Natural killer cell (primary cell): ENCODE measurements at regions not wholly inside any gene's neighbourhood (a gene's known extent, or its start where the extent isn't known, plus 50 kb on each side); places are given as distances from the start of the nearest gene placed in this dataset.

Experiments used
- ATAC-seq, 3 donors: fragments of 150-1000 bp in 2 of 3; fragments of 200-7000 bp in 1 of 3; cut with Tn5 transposase; 1 replicate in 1 of 3; 2 replicates in 2 of 3; pipeline ENCODE4 v1.10.0; 2021; ENCODE audit warnings: mild to moderate bottlenecking in 2 of 3, moderate library complexity in 2 of 3
- DNase-seq, 2 donors: peaks; one replicate each; pipeline versions ENCODE4 v3.0.0 to v3.0.0-alpha.2; 2013 to 2021; ENCODE audit warnings: mixed read lengths in 1 of 2
- H3K27ac ChIP-seq: one replicate; pipeline ENCODE4 v1.5.1; 2013; ENCODE audit warnings: mild to moderate bottlenecking, low read length
- H3K27me3 ChIP-seq: one replicate; pipeline ENCODE4 v1.6.1; 2013; ENCODE audit warnings: low read length; ENCODE audit not compliant: control insufficient read depth, insufficient read depth
- H3K36me3 ChIP-seq: one replicate; pipeline ENCODE4 v1.6.1; 2013; ENCODE audit warnings: low read length; ENCODE audit not compliant: control insufficient read depth, insufficient read depth
- H3K4me1 ChIP-seq: one replicate; pipeline ENCODE4 v1.6.1; 2013; ENCODE audit warnings: low read length; ENCODE audit not compliant: control insufficient read depth, insufficient read depth
- H3K4me3 ChIP-seq: one replicate; pipeline ENCODE4 v1.5.1; 2013; ENCODE audit warnings: low read length
- H3K9me3 ChIP-seq: one replicate; pipeline ENCODE4 v1.6.1; 2013; ENCODE audit warnings: low read length; ENCODE audit not compliant: control insufficient read depth, insufficient read depth
- H3K27ac Mint-ChIP-seq, 2 donors: one replicate each; pipeline ENCODE4 v1.8.0; 2022; ENCODE audit warnings: mild to moderate bottlenecking in 2 of 2, mixed read lengths in 2 of 2, moderate library complexity in 1 of 2
- H3K27me3 Mint-ChIP-seq, 2 donors: one replicate each; pipeline ENCODE4 v1.8.0; 2022; ENCODE audit warnings: low read depth in 2 of 2, mixed read lengths in 2 of 2
- H3K36me3 Mint-ChIP-seq: one replicate; pipeline ENCODE4 v1.8.0; 2022; ENCODE audit warnings: mixed read lengths
- H3K4me1 Mint-ChIP-seq, 2 donors: one replicate each; pipeline ENCODE4 v1.8.0; 2022; ENCODE audit warnings: mixed read lengths in 2 of 2
- H3K4me3 Mint-ChIP-seq: one replicate; pipeline ENCODE4 v1.8.0; 2022; ENCODE audit warnings: mild to moderate bottlenecking, moderate library complexity, mixed read lengths
- H3K9me3 Mint-ChIP-seq, 2 donors: one replicate each; pipeline ENCODE4 v1.8.0; 2022; ENCODE audit warnings: mixed read lengths in 2 of 2
- CTCF ChIP-seq: fragments of 200-600 bp; IDR thresholded peaks from one replicate; pipeline ENCODE4 v1.8.0; 2022; ENCODE audit warnings: antibody characterized with exemption
- WGBS: methylation state at CpG from one replicate; pipeline ENCODE4 v1.1.7; 2013; ENCODE audit warnings: missing lambda C conversion rate; ENCODE audit not compliant: insufficient coverage; 5-methylcytosine and 5-hydroxymethylcytosine counted together
- intact Hi-C: fragments of 100-400 bp; cut with micrococcal nuclease; formaldehyde crosslinking; loops from one replicate; pipeline ENCODE4 v1.14.2; 2022

DNA sequence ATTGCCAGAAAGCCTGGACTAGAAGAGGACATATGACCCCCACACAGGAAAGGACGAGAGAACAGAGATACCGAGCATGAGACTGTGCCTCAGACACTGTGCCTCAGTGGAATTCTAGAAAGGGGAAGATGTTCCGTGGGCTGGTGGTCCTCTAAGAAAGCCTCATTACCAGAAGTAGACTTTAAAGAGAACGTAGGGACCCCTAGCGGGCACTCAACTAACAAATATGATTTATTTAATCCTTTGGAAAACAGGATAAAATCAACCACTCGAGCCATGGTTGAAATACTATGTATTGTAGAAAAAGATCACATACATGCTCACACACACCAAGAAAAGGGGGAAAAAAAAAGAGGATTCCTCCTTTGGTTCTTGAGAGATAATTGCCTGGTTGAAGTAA, 701.2 kb upstream of the SORCS1 start:
- H3K27me3 Mint-ChIP-seq: no peaks in the 10 kb centered on the region
- no peak overlapping the region for H3K4me3 ChIP-seq
- no peaks in the 10 kb centered on the region for H3K9me3 Mint-ChIP-seq
- H3K4me1 Mint-ChIP-seq: no peaks in the 10 kb centered on the region
- no peak overlapping the region for H3K27ac ChIP-seq
- intact Hi-C loops: no loop called here
- no peak overlapping the region for H3K4me3 Mint-ChIP-seq
- 63% methylated on average over 4 of the region's 6 CpGs for WGBS
- ATAC-seq: no peak
- H3K27ac Mint-ChIP-seq: no peak overlapping the region
- peaks cover 5% of the 10 kb centered on the region for H3K9me3 ChIP-seq
- H3K27me3 ChIP-seq: no peaks in the 10 kb centered on the region
- no peaks in the 10 kb centered on the region for H3K36me3 ChIP-seq
- no peaks in the 10 kb centered on the region for H3K4me1 ChIP-seq
- DNase-seq: no peak
- H3K36me3 Mint-ChIP-seq: no peaks in the 10 kb centered on the region
- TF ChIP-seq CTCF: no peak

DNA sequence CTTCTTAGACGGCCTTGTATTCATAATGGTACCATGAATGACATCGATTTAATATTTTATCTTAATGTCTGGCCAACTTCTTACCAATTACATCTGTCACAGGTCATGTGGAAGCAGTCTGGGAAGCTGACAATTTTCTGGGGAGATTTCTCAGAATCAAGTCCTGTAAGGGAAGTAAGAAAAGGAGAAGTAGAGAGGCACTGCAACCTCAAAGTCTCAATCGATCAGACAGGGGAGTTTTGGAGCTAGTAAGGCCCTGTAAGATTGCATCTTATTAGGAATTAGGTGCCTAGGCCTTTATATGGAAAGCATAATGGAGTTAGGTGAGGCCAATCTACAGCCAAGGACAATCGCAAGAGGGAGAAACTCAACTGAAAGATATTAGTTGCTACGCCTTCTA, 694.6 kb upstream of the SORCS1 start:
- intact Hi-C loops: no loop called here
- Mint-ChIP-seq H3K4me3 (no peak overlapping the region), H3K4me1 (no peaks in the 10 kb centered on the region), H3K27me3 (no peaks in the 10 kb centered on the region), H3K9me3 (peaks cover 4 to 11% of the 10 kb centered on the region in 2 donors), H3K36me3 (no peaks in the 10 kb centered on the region), H3K27ac (no peak overlapping the region)
- Histone ChIP-seq H3K4me1 (no peaks in the 10 kb centered on the region), H3K9me3 (no peaks in the 10 kb centered on the region), H3K27me3 (no peaks in the 10 kb centered on the region), H3K27ac (no peak overlapping the region), H3K4me3 (no peak overlapping the region), H3K36me3 (no peaks in the 10 kb centered on the region)
- DNase-seq (no peak), ATAC-seq (no peak)
- WGBS: 57% methylated on average over 5 of the region's 5 CpGs
- no peak for TF ChIP-seq CTCF

GRCh38 chr10:107856047-107856315, 691.5 kb upstream of the SORCS1 start:
- intact Hi-C loops: no loop called here
- H3K27ac Mint-ChIP-seq: no peak overlapping the region
- H3K4me1 Mint-ChIP-seq: no peaks in the 10 kb centered on the region
- DNase-seq: no peak
- H3K36me3 ChIP-seq: no peaks in the 10 kb centered on the region
- no peaks in the 10 kb centered on the region for H3K36me3 Mint-ChIP-seq
- H3K4me3 ChIP-seq: no peak overlapping the region
- TF ChIP-seq CTCF: no peak
- H3K27me3 ChIP-seq: no peaks in the 10 kb centered on the region
- no peak overlapping the region for H3K4me3 Mint-ChIP-seq
- no peaks in the 10 kb centered on the region for H3K4me1 ChIP-seq
- no peaks in the 10 kb centered on the region for H3K9me3 ChIP-seq
- ATAC-seq: no peak
- peaks cover 4 to 13% of the 10 kb centered on the region in 2 donors for H3K9me3 Mint-ChIP-seq
- no peaks in the 10 kb centered on the region for H3K27me3 Mint-ChIP-seq
- no peak overlapping the region for H3K27ac ChIP-seq

GRCh38 chr10:107855301-107856046, 691.0 kb upstream of the SORCS1 start:
- peaks cover 4 to 13% of the 10 kb centered on the region in 2 donors for H3K9me3 Mint-ChIP-seq
- no peak for TF ChIP-seq CTCF
- no peaks in the 10 kb centered on the region for H3K27me3 Mint-ChIP-seq
- intact Hi-C loops: no loop called here
- Histone ChIP-seq H3K36me3 (no peaks in the 10 kb centered on the region), H3K27me3 (no peaks in the 10 kb centered on the region), H3K27ac (no peak overlapping the region), H3K4me3 (no peak overlapping the region), H3K9me3 (no peaks in the 10 kb centered on the region), H3K4me1 (no peaks in the 10 kb centered on the region)
- WGBS: 72% methylated on average over 4 of the region's 4 CpGs
- no peaks in the 10 kb centered on the region for H3K4me1 Mint-ChIP-seq
- no peak overlapping the region for H3K4me3 Mint-ChIP-seq
- ATAC-seq (no peak), DNase-seq (no peak)
- no peak overlapping the region for H3K27ac Mint-ChIP-seq
- H3K36me3 Mint-ChIP-seq: no peaks in the 10 kb centered on the region
